SU-DHL-6 (cell line): ENCODE measurements at regions not wholly inside any gene's neighbourhood (a gene's known extent, or its start where the extent isn't known, plus 50 kb on each side); places are given as distances from the start of the nearest gene placed in this dataset.

Experiments used
- H2AFZ ChIP-seq: fragments of 200-600 bp; sonication (generic); 2 replicates; pipeline ENCODE4 v1.6.1; 2014; ENCODE audit warnings: low read depth, mild to moderate bottlenecking, moderate library complexity, mixed read lengths, antibody characterized with exemption, low read length; ENCODE audit not compliant: severe bottlenecking
- H3F3A ChIP-seq: fragments of 200-600 bp; shearing (Covaris generic); 2 replicates; pipeline ENCODE4 v1.6.0; 2016; ENCODE audit warnings: antibody characterized with exemption, mild to moderate bottlenecking; ENCODE audit not compliant: insufficient read depth
- H3K27ac ChIP-seq: fragments of 200-600 bp; sonication (generic); 2 replicates; pipeline ENCODE4 v1.5.1; 2016; ENCODE audit warnings: low read depth, mild to moderate bottlenecking, low read length, moderate library complexity, mixed read lengths
- H3K27me3 ChIP-seq: fragments of 200-600 bp; sonication (generic), shearing (Covaris generic); 2 replicates; pipeline ENCODE4 v1.6.0; 2014; ENCODE audit warnings: mild to moderate bottlenecking, low read length
- H3K36me3 ChIP-seq: fragments of 200-600 bp; sonication (generic); 2 replicates; pipeline ENCODE4 v1.6.1; 2014; ENCODE audit warnings: mild to moderate bottlenecking, low read length, mixed read lengths
- H3K4me2 ChIP-seq: fragments of 300-600, 200-600 bp; shearing (Covaris generic), sonication (generic); 2 replicates; pipeline ENCODE4 v1.6.0; 2014; ENCODE audit warnings: low read length, low read depth, mild to moderate bottlenecking; ENCODE audit not compliant: poor library complexity, severe bottlenecking
- H3K4me3 ChIP-seq: fragments of 200-600 bp; sonication (generic); 2 replicates; pipeline ENCODE4 v1.5.1; 2014; ENCODE audit warnings: antibody characterized with exemption, low read length, mild to moderate bottlenecking, mixed read lengths; ENCODE audit not compliant: insufficient read depth, poor library complexity, severe bottlenecking
- H3K79me2 ChIP-seq: fragments of 200-600 bp; sonication (generic); 2 replicates; pipeline ENCODE4 v1.6.1; 2014; ENCODE audit warnings: mild to moderate bottlenecking, low read length, moderate library complexity; ENCODE audit not compliant: insufficient read depth
- H3K9ac ChIP-seq: fragments of 200-600 bp; sonication (generic); 2 replicates; pipeline ENCODE4 v1.7.0; 2014; ENCODE audit warnings: mild to moderate bottlenecking, low read length
- H3K9me2 ChIP-seq: fragments of 200-600 bp; sonication (generic); replicated peaks from 2 replicates; pipeline ENCODE4 v1.6.1; 2014; ENCODE audit warnings: low read length; ENCODE audit not compliant: insufficient read depth
- H3K9me3 ChIP-seq: fragments of 200-600 bp; sonication (generic); 2 replicates; pipeline ENCODE4 v1.6.1; 2014; ENCODE audit warnings: low read length, mixed read lengths; ENCODE audit not compliant: insufficient read depth
- H4K20me1 ChIP-seq: fragments of 200-600 bp; sonication (generic); 2 replicates; pipeline ENCODE4 v1.6.1; 2014; ENCODE audit warnings: low read depth, mild to moderate bottlenecking, antibody characterized with exemption, low read length, moderate library complexity, mixed read lengths
- EZH2phosphoT487 ChIP-seq: fragments of 200-600 bp; sonication (generic), shearing (Covaris generic); conservative IDR thresholded peaks from 2 replicates; pipeline ENCODE4 v1.6.1; 2018; ENCODE audit warnings: mild to moderate bottlenecking, antibody characterized with exemption, low read length, moderate library complexity, mixed read lengths
- TF ChIP-seq, protein P1 (sequence below): fragments of 200-600 bp; sonication (generic); IDR thresholded peaks from one replicate; pipeline ENCODE4 v1.5.1; 2017; ENCODE audit warnings: antibody characterized with exemption, mild to moderate bottlenecking, low read length, moderate library complexity; ENCODE audit not compliant: insufficient read depth, poor library complexity, severe bottlenecking

DNA sequence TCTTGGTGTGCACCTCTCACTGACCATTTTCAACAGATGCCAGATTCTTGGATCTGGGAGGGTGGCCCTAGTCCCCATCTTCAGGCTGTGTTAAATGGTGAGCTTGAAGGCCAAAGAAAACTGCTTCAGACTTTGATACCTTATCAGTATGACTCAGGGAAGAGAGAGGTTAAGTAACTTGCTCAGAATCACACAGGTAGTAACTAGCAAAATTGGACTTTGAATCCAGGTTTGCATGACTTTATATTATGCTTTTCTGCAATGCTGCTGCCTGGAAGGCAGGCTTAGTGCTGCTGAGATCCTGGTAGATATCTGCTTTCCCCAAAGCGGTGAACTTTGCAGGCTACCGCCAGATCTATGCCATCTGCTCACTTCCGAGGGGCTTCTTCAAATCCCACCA is 487.3 kb downstream of the INSC start:
- H3K36me3 ChIP-seq: no peaks in the 10 kb centered on the region
- H3K79me2 ChIP-seq: no peaks in the 10 kb centered on the region
- H3K9me3 ChIP-seq: no peaks in the 10 kb centered on the region
- no peak overlapping the region for H3K9ac ChIP-seq
- no peak overlapping the region for H2AFZ ChIP-seq
- TF ChIP-seq, protein P1, sequence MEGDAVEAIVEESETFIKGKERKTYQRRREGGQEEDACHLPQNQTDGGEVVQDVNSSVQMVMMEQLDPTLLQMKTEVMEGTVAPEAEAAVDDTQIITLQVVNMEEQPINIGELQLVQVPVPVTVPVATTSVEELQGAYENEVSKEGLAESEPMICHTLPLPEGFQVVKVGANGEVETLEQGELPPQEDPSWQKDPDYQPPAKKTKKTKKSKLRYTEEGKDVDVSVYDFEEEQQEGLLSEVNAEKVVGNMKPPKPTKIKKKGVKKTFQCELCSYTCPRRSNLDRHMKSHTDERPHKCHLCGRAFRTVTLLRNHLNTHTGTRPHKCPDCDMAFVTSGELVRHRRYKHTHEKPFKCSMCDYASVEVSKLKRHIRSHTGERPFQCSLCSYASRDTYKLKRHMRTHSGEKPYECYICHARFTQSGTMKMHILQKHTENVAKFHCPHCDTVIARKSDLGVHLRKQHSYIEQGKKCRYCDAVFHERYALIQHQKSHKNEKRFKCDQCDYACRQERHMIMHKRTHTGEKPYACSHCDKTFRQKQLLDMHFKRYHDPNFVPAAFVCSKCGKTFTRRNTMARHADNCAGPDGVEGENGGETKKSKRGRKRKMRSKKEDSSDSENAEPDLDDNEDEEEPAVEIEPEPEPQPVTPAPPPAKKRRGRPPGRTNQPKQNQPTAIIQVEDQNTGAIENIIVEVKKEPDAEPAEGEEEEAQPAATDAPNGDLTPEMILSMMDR: no peak
- TF ChIP-seq EZH2phosphoT487: no peak
- H3K9me2 ChIP-seq: no peaks in the 10 kb centered on the region
- H3F3A ChIP-seq: no peaks in the 10 kb centered on the region
- no peaks in the 10 kb centered on the region for H3K27me3 ChIP-seq
- no peak overlapping the region for H3K27ac ChIP-seq
- no peaks in the 10 kb centered on the region for H4K20me1 ChIP-seq
- H3K4me2 ChIP-seq: no peak overlapping the region
- no peak overlapping the region for H3K4me3 ChIP-seq

DNA sequence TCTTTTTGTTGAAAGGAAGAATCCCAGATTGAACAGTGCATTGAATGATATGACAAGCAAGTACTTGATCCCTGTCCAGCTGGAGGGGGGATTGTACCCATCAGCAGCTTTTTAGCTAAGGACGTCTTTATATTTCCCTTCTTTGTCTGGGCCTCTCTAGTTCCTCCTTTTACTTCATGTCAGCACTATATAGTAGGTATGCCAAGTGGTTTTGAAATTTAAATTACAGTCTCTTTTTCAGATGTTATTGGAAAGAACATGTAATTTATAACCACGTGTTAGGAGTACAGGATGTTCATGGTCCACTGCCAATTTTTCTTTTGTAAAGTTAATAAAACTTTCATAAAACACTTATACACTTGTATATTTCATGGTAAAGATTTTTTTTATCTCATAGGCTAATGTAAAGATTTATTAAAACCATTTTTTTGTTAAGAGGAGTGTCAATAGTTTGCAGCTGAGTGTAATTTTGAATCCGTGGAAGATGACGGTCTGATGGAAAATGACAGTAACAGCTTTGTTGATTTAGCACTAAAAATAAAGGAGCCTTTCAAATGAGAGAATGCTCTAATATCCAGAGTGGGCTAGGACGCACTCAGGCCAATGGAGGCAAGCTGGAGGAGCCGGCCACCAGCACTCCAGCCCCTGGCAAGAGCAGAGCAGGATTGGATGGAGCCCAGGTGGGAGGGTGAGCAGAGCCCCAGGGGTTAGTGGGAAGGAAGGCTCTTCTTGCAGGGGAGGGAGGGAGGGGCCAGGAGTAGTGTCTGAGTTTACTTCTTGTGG is 488.3 kb downstream of the INSC start:
- Histone ChIP-seq H3K36me3 (no peaks in the 10 kb centered on the region), H3K9me2 (no peaks in the 10 kb centered on the region), H3K4me3 (no peak overlapping the region), H3K4me2 (no peak overlapping the region), H3K27ac (no peak overlapping the region), H3K27me3 (no peaks in the 10 kb centered on the region), H3K79me2 (no peaks in the 10 kb centered on the region), H4K20me1 (no peaks in the 10 kb centered on the region), H3F3A (no peaks in the 10 kb centered on the region), H3K9me3 (no peaks in the 10 kb centered on the region), H2AFZ (no peak overlapping the region), H3K9ac (no peak overlapping the region)
- TF ChIP-seq EZH2phosphoT487: no peak
- TF ChIP-seq, protein P1: no peak

DNA sequence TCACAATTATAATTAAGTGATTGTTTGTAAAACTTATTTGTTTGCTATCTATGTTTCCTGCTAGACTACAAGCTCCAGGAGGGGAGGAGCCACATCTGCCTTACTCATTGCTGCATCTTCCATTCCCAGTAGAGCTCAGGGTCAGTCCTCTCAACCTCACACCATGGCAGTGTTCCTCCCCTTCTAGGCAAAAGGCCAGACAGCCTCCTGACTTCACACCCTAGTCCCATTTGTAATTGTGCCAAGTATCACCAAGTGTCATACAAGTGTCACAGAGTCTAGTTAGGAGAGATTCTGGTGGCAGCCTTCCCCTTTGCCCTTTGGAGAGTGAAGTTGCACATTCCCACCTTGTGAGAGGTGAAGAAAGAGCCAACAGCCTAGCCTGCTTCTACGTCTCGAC is 490.4 kb downstream of the INSC start:
- no peaks in the 10 kb centered on the region for H3K27me3 ChIP-seq
- no peak overlapping the region for H3K9ac ChIP-seq
- H3K9me2 ChIP-seq: no peaks in the 10 kb centered on the region
- no peaks in the 10 kb centered on the region for H3K9me3 ChIP-seq
- H3K27ac ChIP-seq: no peak overlapping the region
- H2AFZ ChIP-seq: no peak overlapping the region
- H4K20me1 ChIP-seq: no peaks in the 10 kb centered on the region
- H3K4me3 ChIP-seq: no peak overlapping the region
- TF ChIP-seq EZH2phosphoT487: no peak
- TF ChIP-seq, protein P1: no peak
- H3F3A ChIP-seq: no peaks in the 10 kb centered on the region
- H3K36me3 ChIP-seq: no peaks in the 10 kb centered on the region
- H3K79me2 ChIP-seq: no peaks in the 10 kb centered on the region
- no peak overlapping the region for H3K4me2 ChIP-seq
